Naive thymus-derived CD4-positive, alpha-beta T cell (primary cell): ENCODE measurements at regions not wholly inside any gene's neighbourhood (a gene's known extent, or its start where the extent isn't known, plus 50 kb on each side); places are given as distances from the start of the nearest gene placed in this dataset.

ENCODE experiments used
- ATAC-seq: fragments of 150-1000 bp; cut with Tn5 transposase; 2 replicates; pipeline ENCODE4 v1.10.0; 2021; ENCODE audit warnings: mild to moderate bottlenecking, moderate library complexity
- CTCF ChIA-PET: fragments of 350-600 bp; sonication (Branson Sonifier 250); formaldehyde crosslinking; loops from one replicate; lab custom pipeline; 2021; ENCODE audit warnings: antibody characterized with exemption; lab: Charles Lee
- POLR2A ChIA-PET: fragments of 350-600 bp; sonication (Branson Sonifier 250); formaldehyde crosslinking; loops from one replicate; lab custom pipeline; 2021; ENCODE audit warnings: antibody characterized with exemption, inconsistent platforms; lab: Charles Lee
- DNase-seq, 9 donors: peaks; one replicate each; pipeline versions ENCODE4 v3.0.0 to v3.0.0-alpha.2; 2020 to 2022; ENCODE audit warnings: mixed read lengths in 1 of 9
- H3K27ac ChIP-seq: one replicate; pipeline ENCODE4 v1.7.0; 2013; ENCODE audit warnings: mild to moderate bottlenecking, low read depth, low read length, moderate library complexity
- H3K27me3 ChIP-seq, 2 donors: one replicate each; pipeline ENCODE4 v1.7.0; 2013; ENCODE audit warnings: low read length in 2 of 2, mild to moderate bottlenecking in 2 of 2, moderate library complexity in 2 of 2; ENCODE audit not compliant: control insufficient read depth in 2 of 2, insufficient read depth in 2 of 2
- H3K36me3 ChIP-seq, 3 experiments: 1 replicate in 2 of 3; 2 replicates in 1 of 3; pipeline ENCODE4 v1.7.0; 2013; ENCODE audit warnings: low read length in 3 of 3, mild to moderate bottlenecking in 3 of 3, moderate library complexity in 1 of 3; ENCODE audit not compliant: insufficient read depth in 3 of 3, control insufficient read depth in 2 of 3
- H3K4me1 ChIP-seq, 2 donors: one replicate each; pipeline ENCODE4 v1.7.0; 2013; ENCODE audit warnings: low read length in 2 of 2, mild to moderate bottlenecking in 2 of 2, moderate library complexity in 1 of 2; ENCODE audit not compliant: control insufficient read depth in 2 of 2, insufficient read depth in 2 of 2
- H3K4me3 ChIP-seq: 2 replicates; pipeline ENCODE4 v1.7.0; 2013; ENCODE audit warnings: mild to moderate bottlenecking, low read length
- H3K9me3 ChIP-seq, 3 experiments: 1 replicate in 2 of 3; 2 replicates in 1 of 3; pipeline ENCODE4 v1.7.0; 2013; ENCODE audit warnings: low read length in 3 of 3; ENCODE audit not compliant: control insufficient read depth in 2 of 3
- H3K27ac Mint-ChIP-seq, 9 donors: one replicate each; pipeline ENCODE4 v1.8.0; 2020 to 2022; ENCODE audit warnings: mixed read lengths in 9 of 9, mild to moderate bottlenecking in 8 of 9, moderate library complexity in 5 of 9, inconsistent platforms in 2 of 9
- H3K27me3 Mint-ChIP-seq, 5 donors: one replicate each; pipeline ENCODE4 v1.8.0; 2021 to 2022; ENCODE audit warnings: mixed read lengths in 5 of 5, mild to moderate bottlenecking in 1 of 5
- H3K36me3 Mint-ChIP-seq, 5 donors: one replicate each; pipeline ENCODE4 v1.8.0; 2020 to 2022; ENCODE audit warnings: mixed read lengths in 5 of 5, mild to moderate bottlenecking in 3 of 5, inconsistent platforms in 1 of 5
- H3K4me1 Mint-ChIP-seq, 7 donors: one replicate each; pipeline ENCODE4 v1.8.0; 2020 to 2022; ENCODE audit warnings: mixed read lengths in 7 of 7, mild to moderate bottlenecking in 3 of 7, inconsistent platforms in 1 of 7
- H3K4me3 Mint-ChIP-seq, 10 donors: one replicate each; pipeline ENCODE4 v1.8.0; 2020 to 2022; ENCODE audit warnings: mild to moderate bottlenecking in 10 of 10, mixed read lengths in 10 of 10, moderate library complexity in 6 of 10, inconsistent platforms in 2 of 10
- H3K9me3 Mint-ChIP-seq, 11 donors: one replicate each; pipeline ENCODE4 v1.8.0; 2020 to 2022; ENCODE audit warnings: mixed read lengths in 11 of 11, mild to moderate bottlenecking in 4 of 11, inconsistent platforms in 1 of 11, moderate library complexity in 1 of 11
- intact Hi-C, 2 donors: fragments of 100-400 bp; cut with micrococcal nuclease; formaldehyde crosslinking; loops; one replicate each; pipeline ENCODE4 v1.15.1; 2023

DNA sequence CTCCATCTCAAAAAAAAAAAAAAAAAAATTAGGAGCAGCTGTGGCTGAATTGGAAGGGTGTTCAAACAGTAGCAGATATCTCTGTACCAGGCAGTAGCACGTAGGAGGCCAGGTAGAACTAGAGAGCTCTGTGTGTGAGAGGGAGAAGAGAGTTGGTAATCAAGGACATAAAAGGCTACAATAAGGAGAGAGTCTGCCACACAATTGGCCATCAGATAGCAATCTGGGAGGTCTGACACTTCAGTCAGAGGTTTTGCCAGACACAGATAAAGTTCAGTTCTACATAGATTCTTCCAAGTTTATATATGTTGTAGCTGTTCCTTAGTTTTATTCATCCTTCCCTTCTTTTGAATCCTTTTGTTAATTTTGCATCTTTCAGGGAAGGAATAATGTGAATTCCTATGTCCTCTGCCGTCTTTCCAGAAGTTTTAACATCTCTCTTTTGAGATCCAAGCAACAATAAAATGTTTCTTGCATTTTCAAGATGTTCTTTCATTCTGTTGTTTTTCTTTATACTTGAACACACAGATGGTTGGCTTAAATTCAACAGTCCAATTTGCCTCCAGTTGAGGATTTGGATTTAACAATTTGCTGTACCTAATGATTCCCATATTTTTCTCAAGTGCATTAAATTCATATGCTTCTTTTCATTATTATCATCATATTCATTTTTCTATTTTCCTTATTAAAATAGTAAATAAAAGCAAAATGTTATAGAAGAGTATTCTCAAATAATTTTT, 600.3 kb upstream of the GCFC2 start:
- Histone ChIP-seq H3K36me3 (no peaks in the 10 kb centered on the region), H3K27ac (no peak overlapping the region), H3K27me3 (no peaks in the 10 kb centered on the region), H3K4me3 (no peak overlapping the region), H3K4me1 (no peaks in the 10 kb centered on the region), H3K9me3 (no peaks in the 10 kb centered on the region)
- POLR2A ChIA-PET, result no interaction called here
- intact Hi-C loops, result no loop called here
- no peak for ATAC-seq
- Mint-ChIP-seq H3K4me1 (no peaks in the 10 kb centered on the region), H3K4me3 (no peak overlapping the region), H3K27ac (no peak overlapping the region), H3K9me3 (peaks cover 0 to 8% (median 5%) of the 10 kb centered on the region in 11 donors), H3K36me3 (no peaks in the 10 kb centered on the region), H3K27me3 (no peaks in the 10 kb centered on the region)
- CTCF ChIA-PET, result no interaction called here
- no peak for DNase-seq

- CTCF ChIA-PET, result no interaction called here
- H3K9me3 Mint-ChIP-seq, result peaks cover 0 to 16% (median 9%) of the 10 kb centered on the region in 11 donors
- no peaks in the 10 kb centered on the region for H3K4me1 ChIP-seq
- no peak overlapping the region for H3K27ac Mint-ChIP-seq
- H3K4me3 Mint-ChIP-seq, result no peak overlapping the region
- no peaks in the 10 kb centered on the region for H3K36me3 Mint-ChIP-seq
- H3K27me3 ChIP-seq, result no peaks in the 10 kb centered on the region
- H3K27me3 Mint-ChIP-seq, result no peaks in the 10 kb centered on the region
- POLR2A ChIA-PET, result no interaction called here
- ATAC-seq (no peak), DNase-seq (no peak)
- no peak overlapping the region for H3K27ac ChIP-seq
- no peaks in the 10 kb centered on the region for H3K9me3 ChIP-seq
- H3K4me3 ChIP-seq, result no peak overlapping the region
- no peaks in the 10 kb centered on the region for H3K36me3 ChIP-seq
- H3K4me1 Mint-ChIP-seq, result no peaks in the 10 kb centered on the region
- intact Hi-C loops, result no loop called here
Measured at GRCh38 chr2:76307495-76307894, 596.8 kb upstream of the GCFC2 start.

- no peak overlapping the region for H3K27ac ChIP-seq
- H3K9me3 ChIP-seq, result no peaks in the 10 kb centered on the region
- Mint-ChIP-seq H3K36me3 (no peaks in the 10 kb centered on the region), H3K27ac (no peak overlapping the region), H3K4me3 (no peak overlapping the region), H3K4me1 (no peaks in the 10 kb centered on the region), H3K9me3 (peaks cover 0 to 11% (median 2%) of the 10 kb centered on the region in 11 donors), H3K27me3 (no peaks in the 10 kb centered on the region)
- CTCF ChIA-PET, result no interaction called here
- ATAC-seq, result no peak
- no peaks in the 10 kb centered on the region for H3K4me1 ChIP-seq
- no peaks in the 10 kb centered on the region for H3K36me3 ChIP-seq
- intact Hi-C loops, result no loop called here
- no peak overlapping the region for H3K4me3 ChIP-seq
- DNase-seq, result no peak
- H3K27me3 ChIP-seq, result no peaks in the 10 kb centered on the region
- POLR2A ChIA-PET, result no interaction called here
Measured at GRCh38 chr2:76298041-76298440, 587.3 kb upstream of the GCFC2 start.

GRCh38 chr2:76296438-76296837, 585.7 kb upstream of the GCFC2 start:
- Histone ChIP-seq H3K4me1 (no peaks in the 10 kb centered on the region), H3K36me3 (no peaks in the 10 kb centered on the region), H3K9me3 (no peaks in the 10 kb centered on the region), H3K27ac (no peak overlapping the region), H3K27me3 (no peaks in the 10 kb centered on the region), H3K4me3 (no peak overlapping the region)
- Mint-ChIP-seq H3K36me3 (no peaks in the 10 kb centered on the region), H3K4me3 (no peak overlapping the region), H3K27ac (no peak overlapping the region), H3K9me3 (peaks cover 0 to 7% (median 0%) of the 10 kb centered on the region in 11 donors), H3K4me1 (no peaks in the 10 kb centered on the region), H3K27me3 (no peaks in the 10 kb centered on the region)
- CTCF ChIA-PET, result no interaction called here
- intact Hi-C loops, result no loop called here
- ATAC-seq (no peak), DNase-seq (no peak)
- POLR2A ChIA-PET, result no interaction called here

DNA sequence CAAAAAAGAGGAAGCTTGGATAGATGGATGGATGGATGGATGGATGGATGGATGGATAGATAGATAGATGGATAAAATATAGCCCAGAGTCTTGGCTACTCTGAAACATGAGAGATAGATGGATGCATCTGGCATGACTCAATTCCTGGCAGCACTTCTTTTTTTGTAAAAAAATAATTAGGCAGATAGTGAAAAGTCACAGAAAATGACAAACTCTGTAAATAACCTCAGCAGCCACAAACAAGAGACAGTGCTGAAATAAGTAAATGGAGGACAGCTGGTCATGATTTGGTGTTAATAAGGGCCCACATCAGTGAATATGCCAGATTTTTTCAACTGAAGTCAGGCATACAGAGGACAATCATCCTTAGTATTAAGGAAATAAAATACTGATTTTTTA, 585.0 kb upstream of the GCFC2 start:
- Mint-ChIP-seq H3K36me3 (no peaks in the 10 kb centered on the region), H3K4me3 (no peak overlapping the region), H3K27me3 (no peaks in the 10 kb centered on the region), H3K27ac (no peak overlapping the region), H3K4me1 (no peaks in the 10 kb centered on the region), H3K9me3 (peaks cover 0 to 7% (median 0%) of the 10 kb centered on the region in 11 donors)
- Histone ChIP-seq H3K36me3 (no peaks in the 10 kb centered on the region), H3K9me3 (no peaks in the 10 kb centered on the region), H3K4me1 (no peaks in the 10 kb centered on the region), H3K4me3 (no peak overlapping the region), H3K27ac (no peak overlapping the region), H3K27me3 (no peaks in the 10 kb centered on the region)
- no peak for ATAC-seq
- POLR2A ChIA-PET, result no interaction called here
- DNase-seq, result no peak
- intact Hi-C loops, result no loop called here
- CTCF ChIA-PET, result no interaction called here

DNA sequence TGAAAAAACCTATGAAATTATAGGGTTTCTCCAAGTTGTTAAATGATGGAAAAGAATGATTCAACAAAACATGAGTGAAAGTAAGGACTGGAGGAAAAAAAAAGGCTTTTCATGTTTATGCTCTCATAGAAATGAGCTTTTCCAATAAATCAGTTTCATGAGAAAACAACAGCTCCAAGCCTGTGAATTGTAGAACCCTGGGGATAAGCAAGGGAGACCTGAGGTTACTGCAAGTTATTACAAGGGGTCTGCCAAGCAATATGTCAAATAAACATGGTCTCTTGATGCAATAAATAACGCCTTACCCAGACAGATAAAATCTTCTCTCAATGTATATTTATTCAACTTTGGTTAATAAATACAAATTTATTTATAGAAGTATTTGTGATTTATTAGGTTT, 577.9 kb upstream of the GCFC2 start:
- no peak overlapping the region for H3K27ac ChIP-seq
- POLR2A ChIA-PET, result no interaction called here
- no peaks in the 10 kb centered on the region for H3K27me3 Mint-ChIP-seq
- no peaks in the 10 kb centered on the region for H3K4me1 Mint-ChIP-seq
- no peak overlapping the region for H3K27ac Mint-ChIP-seq
- CTCF ChIA-PET, result no interaction called here
- H3K36me3 ChIP-seq, result no peaks in the 10 kb centered on the region
- H3K4me3 ChIP-seq, result no peak overlapping the region
- peaks cover 0 to 10% (median 0%) of the 10 kb centered on the region in 11 donors for H3K9me3 Mint-ChIP-seq
- H3K9me3 ChIP-seq, result no peaks in the 10 kb centered on the region
- no peaks in the 10 kb centered on the region for H3K27me3 ChIP-seq
- intact Hi-C loops, result no loop called here
- no peaks in the 10 kb centered on the region for H3K4me1 ChIP-seq
- no peak overlapping the region for H3K4me3 Mint-ChIP-seq
- H3K36me3 Mint-ChIP-seq, result no peaks in the 10 kb centered on the region
- ATAC-seq (no peak), DNase-seq (no peak)

- DNase-seq (no peak), ATAC-seq (no peak)
- H3K4me3 ChIP-seq, result no peak overlapping the region
- H3K9me3 ChIP-seq, result no peaks in the 10 kb centered on the region
- Mint-ChIP-seq H3K9me3 (peaks cover 0 to 10% (median 0%) of the 10 kb centered on the region in 11 donors), H3K27me3 (no peaks in the 10 kb centered on the region), H3K36me3 (no peaks in the 10 kb centered on the region), H3K4me3 (no peak overlapping the region), H3K27ac (no peak overlapping the region), H3K4me1 (no peaks in the 10 kb centered on the region)
- H3K36me3 ChIP-seq, result no peaks in the 10 kb centered on the region
- no peak overlapping the region for H3K27ac ChIP-seq
- H3K4me1 ChIP-seq, result no peaks in the 10 kb centered on the region
- H3K27me3 ChIP-seq, result no peaks in the 10 kb centered on the region
- intact Hi-C loops, result no loop called here
- CTCF ChIA-PET, result no interaction called here
- POLR2A ChIA-PET, result no interaction called here
Measured at GRCh38 chr2:76288146-76288545, 577.4 kb upstream of the GCFC2 start.
